ENCODE measurements at regions not wholly inside any gene's neighbourhood (a gene's known extent, or its start where the extent isn't known, plus 50 kb on each side); places are given as distances from the start of the nearest gene placed in this dataset.

DNA sequence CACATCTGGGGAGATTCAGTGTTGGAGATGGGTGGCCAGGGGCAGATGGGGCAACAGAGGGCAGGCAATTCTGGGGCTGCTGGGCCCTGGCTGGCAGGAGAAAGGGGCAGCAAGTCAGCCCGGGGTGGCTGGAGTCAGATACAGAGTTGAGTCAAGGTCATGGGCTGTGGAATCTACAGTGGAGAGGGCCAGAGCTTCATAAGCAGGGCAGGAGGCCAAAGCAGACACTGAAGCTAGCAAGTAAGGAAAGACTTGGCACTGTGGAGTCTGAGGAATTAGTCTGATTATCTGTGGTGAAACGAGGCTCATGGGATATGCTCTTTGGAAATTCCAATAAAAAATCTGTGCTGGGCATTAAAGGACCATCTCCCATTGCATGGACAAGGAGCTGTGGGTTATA is 95.5 kb downstream of the TMX1 start:
- TF ChIP-seq, protein P1, sequence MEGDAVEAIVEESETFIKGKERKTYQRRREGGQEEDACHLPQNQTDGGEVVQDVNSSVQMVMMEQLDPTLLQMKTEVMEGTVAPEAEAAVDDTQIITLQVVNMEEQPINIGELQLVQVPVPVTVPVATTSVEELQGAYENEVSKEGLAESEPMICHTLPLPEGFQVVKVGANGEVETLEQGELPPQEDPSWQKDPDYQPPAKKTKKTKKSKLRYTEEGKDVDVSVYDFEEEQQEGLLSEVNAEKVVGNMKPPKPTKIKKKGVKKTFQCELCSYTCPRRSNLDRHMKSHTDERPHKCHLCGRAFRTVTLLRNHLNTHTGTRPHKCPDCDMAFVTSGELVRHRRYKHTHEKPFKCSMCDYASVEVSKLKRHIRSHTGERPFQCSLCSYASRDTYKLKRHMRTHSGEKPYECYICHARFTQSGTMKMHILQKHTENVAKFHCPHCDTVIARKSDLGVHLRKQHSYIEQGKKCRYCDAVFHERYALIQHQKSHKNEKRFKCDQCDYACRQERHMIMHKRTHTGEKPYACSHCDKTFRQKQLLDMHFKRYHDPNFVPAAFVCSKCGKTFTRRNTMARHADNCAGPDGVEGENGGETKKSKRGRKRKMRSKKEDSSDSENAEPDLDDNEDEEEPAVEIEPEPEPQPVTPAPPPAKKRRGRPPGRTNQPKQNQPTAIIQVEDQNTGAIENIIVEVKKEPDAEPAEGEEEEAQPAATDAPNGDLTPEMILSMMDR (IDR thresholded peaks at IDR 0.05): no peak
- TF ChIP-seq POLR2A (IDR thresholded peaks at IDR 0.05): no peak
